Panc1 (cell line): ENCODE measurements at regions not wholly inside any gene's neighbourhood (a gene's known extent, or its start where the extent isn't known, plus 50 kb on each side); places are given as distances from the start of the nearest gene placed in this dataset.

Experiments
- ATAC-seq: fragments of 200-7000 bp; cut with Tn5 transposase; 2 replicates; pipeline ENCODE4 v1.9.1; 2020; ENCODE audit warnings: mild to moderate bottlenecking, moderate library complexity
- BruUV-seq: library from RNA; stranded (reverse); fragments of 400-500 nt; replicated peaks from 2 replicates; lab custom pipeline; 2021; lab: Mats Ljungman, UMichigan
- CTCF ChIA-PET: fragments of 300-600 bp; sonication (Branson Sonifier 250); formaldehyde crosslinking; loops from one replicate; lab custom pipeline; 2022; ENCODE audit warnings: antibody characterized with exemption; lab: Charles Lee
- POLR2A ChIA-PET: fragments of 300-600 bp; sonication (Branson Sonifier 250); formaldehyde crosslinking; loops from one replicate; lab custom pipeline; 2022; ENCODE audit warnings: antibody characterized with exemption; lab: Charles Lee
- DNase-seq: peaks from one replicate; pipeline ENCODE4 v3.0.0-alpha.2; 2010; ENCODE audit warnings: low read depth, low spot score
- H3K27ac ChIP-seq: 2 replicates; pipeline ENCODE4 v1.5.1; 2011; ENCODE audit warnings: mild to moderate bottlenecking, low read length, inconsistent platforms
- H3K27me3 ChIP-seq: fragments of 200-500 bp; sonication (Bioruptor generic); 2 replicates; pipeline ENCODE4 v1.6.0; 2014; ENCODE audit warnings: low read length, inconsistent platforms; ENCODE audit not compliant: control insufficient read depth, insufficient read depth
- H3K36me3 ChIP-seq: fragments of 200-500 bp; sonication (Bioruptor generic); 2 replicates; pipeline ENCODE4 v1.5.1; 2014; ENCODE audit warnings: inconsistent platforms, mild to moderate bottlenecking, low read length, moderate library complexity; ENCODE audit not compliant: control insufficient read depth, insufficient read depth
- H3K4me1 ChIP-seq: 2 replicates; pipeline ENCODE4 v1.5.1; 2011; ENCODE audit warnings: inconsistent platforms, mild to moderate bottlenecking, low read length, moderate library complexity; ENCODE audit not compliant: control insufficient read depth, insufficient read depth
- H3K4me3 ChIP-seq, 2 experiments: 2 replicates each; pipeline ENCODE4 v1.5.1; 2011 to 2012; ENCODE audit warnings: low read depth in 2 of 2, low read length in 2 of 2, mild to moderate bottlenecking in 2 of 2, inconsistent platforms in 1 of 2, moderate library complexity in 1 of 2
- H3K9me3 ChIP-seq: fragments of 200-500 bp; sonication (Bioruptor generic); 2 replicates; pipeline ENCODE4 v1.5.1; 2014; ENCODE audit warnings: low read depth, mild to moderate bottlenecking, inconsistent platforms, low read length, moderate library complexity; ENCODE audit not compliant: control insufficient read depth, insufficient read depth
- POLR2AphosphoS5 ChIP-seq: IDR thresholded peaks from 2 replicates; pipeline ENCODE4 v1.6.1; 2012; ENCODE audit warnings: mild to moderate bottlenecking, low read depth, low read length, moderate library complexity
- SIN3A ChIP-seq: IDR thresholded peaks from 2 replicates; pipeline ENCODE4 v1.6.1; 2012; ENCODE audit warnings: low read depth, mild to moderate bottlenecking, low read length, moderate library complexity, borderline replicate concordance; ENCODE audit not compliant: insufficient read depth
- TCF7L2 ChIP-seq: IDR thresholded peaks from 2 replicates; pipeline ENCODE4 v1.6.1; 2011; ENCODE audit warnings: mild to moderate bottlenecking, low read depth, low read length, inconsistent platforms
- in situ Hi-C: cut with HindIII; loops from 2 replicates; pipeline ENCODE4 v1.10.0; 2016; ENCODE audit warnings: low sequenced_read_pairs, low pct_unique_long_range_greater_than_20kb
- intact Hi-C: fragments of 100-400 bp; cut with micrococcal nuclease; formaldehyde crosslinking; loops from one replicate; pipeline ENCODE4 v1.10.0; 2022; ENCODE audit not compliant: unreplicated experiment
- TF ChIP-seq, protein P1 (sequence below), 2 experiments: IDR thresholded peaks; 2 replicates each; pipeline ENCODE4 v1.6.1; 2011 to 2012; ENCODE audit warnings: low read depth in 2 of 2, control low read depth in 1 of 2, low read length in 1 of 2, mild to moderate bottlenecking in 1 of 2, moderate library complexity in 1 of 2; ENCODE audit not compliant: insufficient read depth in 1 of 2
- TF ChIP-seq, protein P2 (sequence below): fragments of 450-650 bp; IDR thresholded peaks from 2 replicates; pipeline ENCODE4 v1.5.1; 2017; ENCODE audit warnings: mild to moderate bottlenecking

DNA sequence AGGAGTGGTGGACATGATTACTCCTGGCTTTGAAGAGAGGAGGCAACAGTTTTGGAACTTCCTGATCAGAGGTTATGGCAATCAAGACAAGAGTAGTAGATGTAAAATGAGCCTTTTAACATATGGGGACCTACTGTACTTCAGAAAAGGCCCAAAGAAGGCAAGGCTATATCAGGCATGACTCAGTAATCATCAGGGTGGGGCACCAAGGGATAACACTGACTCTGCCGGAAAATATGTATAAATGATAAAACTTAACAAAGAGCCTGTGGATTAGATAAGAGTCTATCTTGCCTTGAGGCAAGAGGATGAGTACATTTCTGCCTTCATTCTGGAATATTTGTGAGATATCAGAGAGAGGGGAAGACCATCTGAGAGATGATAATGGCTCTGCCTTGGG is 1389.9 kb upstream of the MAP3K7 start:
- in situ Hi-C loops, result no loop called here
- no peaks in the 10 kb centered on the region for H3K27me3 ChIP-seq
- DNase-seq, result no peak
- POLR2A ChIA-PET, result no interaction called here
- H3K27ac ChIP-seq, result no peak overlapping the region
- H3K4me1 ChIP-seq, result no peaks in the 10 kb centered on the region
- TF ChIP-seq SIN3A (no peak), POLR2AphosphoS5 (no peak), TCF7L2 (no peak)
- TF ChIP-seq, protein P1, sequence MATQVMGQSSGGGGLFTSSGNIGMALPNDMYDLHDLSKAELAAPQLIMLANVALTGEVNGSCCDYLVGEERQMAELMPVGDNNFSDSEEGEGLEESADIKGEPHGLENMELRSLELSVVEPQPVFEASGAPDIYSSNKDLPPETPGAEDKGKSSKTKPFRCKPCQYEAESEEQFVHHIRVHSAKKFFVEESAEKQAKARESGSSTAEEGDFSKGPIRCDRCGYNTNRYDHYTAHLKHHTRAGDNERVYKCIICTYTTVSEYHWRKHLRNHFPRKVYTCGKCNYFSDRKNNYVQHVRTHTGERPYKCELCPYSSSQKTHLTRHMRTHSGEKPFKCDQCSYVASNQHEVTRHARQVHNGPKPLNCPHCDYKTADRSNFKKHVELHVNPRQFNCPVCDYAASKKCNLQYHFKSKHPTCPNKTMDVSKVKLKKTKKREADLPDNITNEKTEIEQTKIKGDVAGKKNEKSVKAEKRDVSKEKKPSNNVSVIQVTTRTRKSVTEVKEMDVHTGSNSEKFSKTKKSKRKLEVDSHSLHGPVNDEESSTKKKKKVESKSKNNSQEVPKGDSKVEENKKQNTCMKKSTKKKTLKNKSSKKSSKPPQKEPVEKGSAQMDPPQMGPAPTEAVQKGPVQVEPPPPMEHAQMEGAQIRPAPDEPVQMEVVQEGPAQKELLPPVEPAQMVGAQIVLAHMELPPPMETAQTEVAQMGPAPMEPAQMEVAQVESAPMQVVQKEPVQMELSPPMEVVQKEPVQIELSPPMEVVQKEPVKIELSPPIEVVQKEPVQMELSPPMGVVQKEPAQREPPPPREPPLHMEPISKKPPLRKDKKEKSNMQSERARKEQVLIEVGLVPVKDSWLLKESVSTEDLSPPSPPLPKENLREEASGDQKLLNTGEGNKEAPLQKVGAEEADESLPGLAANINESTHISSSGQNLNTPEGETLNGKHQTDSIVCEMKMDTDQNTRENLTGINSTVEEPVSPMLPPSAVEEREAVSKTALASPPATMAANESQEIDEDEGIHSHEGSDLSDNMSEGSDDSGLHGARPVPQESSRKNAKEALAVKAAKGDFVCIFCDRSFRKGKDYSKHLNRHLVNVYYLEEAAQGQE (IDR thresholded peaks at IDR 0.05; ENCODE audit: insufficient read depth in 1 of 2, low read depth in 2 of 2, low read length in 1 of 2), result no peak
- TF ChIP-seq, protein P2, sequence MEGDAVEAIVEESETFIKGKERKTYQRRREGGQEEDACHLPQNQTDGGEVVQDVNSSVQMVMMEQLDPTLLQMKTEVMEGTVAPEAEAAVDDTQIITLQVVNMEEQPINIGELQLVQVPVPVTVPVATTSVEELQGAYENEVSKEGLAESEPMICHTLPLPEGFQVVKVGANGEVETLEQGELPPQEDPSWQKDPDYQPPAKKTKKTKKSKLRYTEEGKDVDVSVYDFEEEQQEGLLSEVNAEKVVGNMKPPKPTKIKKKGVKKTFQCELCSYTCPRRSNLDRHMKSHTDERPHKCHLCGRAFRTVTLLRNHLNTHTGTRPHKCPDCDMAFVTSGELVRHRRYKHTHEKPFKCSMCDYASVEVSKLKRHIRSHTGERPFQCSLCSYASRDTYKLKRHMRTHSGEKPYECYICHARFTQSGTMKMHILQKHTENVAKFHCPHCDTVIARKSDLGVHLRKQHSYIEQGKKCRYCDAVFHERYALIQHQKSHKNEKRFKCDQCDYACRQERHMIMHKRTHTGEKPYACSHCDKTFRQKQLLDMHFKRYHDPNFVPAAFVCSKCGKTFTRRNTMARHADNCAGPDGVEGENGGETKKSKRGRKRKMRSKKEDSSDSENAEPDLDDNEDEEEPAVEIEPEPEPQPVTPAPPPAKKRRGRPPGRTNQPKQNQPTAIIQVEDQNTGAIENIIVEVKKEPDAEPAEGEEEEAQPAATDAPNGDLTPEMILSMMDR, result no peak
- no peaks in the 10 kb centered on the region for H3K9me3 ChIP-seq
- intact Hi-C loops, result no loop called here
- no peaks in the 10 kb centered on the region for H3K36me3 ChIP-seq
- no TSS peak for BruUV-seq
- H3K4me3 ChIP-seq, result no peak overlapping the region
- ATAC-seq, result no peak
- CTCF ChIA-PET, result no interaction called here

DNA sequence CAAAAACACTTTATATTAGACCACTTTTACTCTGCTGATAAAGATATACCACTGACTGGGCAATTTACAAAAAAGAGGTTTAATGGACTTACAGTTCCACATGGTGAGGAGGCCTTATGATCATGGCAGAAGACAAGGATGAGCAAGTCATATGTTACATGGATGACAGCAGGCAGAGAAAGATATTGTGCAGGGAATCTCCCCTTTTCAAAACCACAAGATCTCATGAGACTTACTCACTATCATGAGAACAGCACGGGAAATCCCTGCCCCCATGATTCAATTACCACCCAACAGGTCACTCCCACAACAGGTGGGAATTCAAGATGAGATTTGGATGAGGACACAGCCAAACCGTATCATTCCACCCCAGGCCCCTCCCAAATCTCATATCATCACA is 1383.8 kb upstream of the MAP3K7 start:
- intact Hi-C loops (no loop called here), in situ Hi-C loops (no loop called here)
- no peaks in the 10 kb centered on the region for H3K27me3 ChIP-seq
- BruUV-seq, result no TSS peak
- H3K4me1 ChIP-seq, result no peaks in the 10 kb centered on the region
- DNase-seq (no peak), ATAC-seq (no peak)
- TF ChIP-seq, protein P2, result no peak
- TF ChIP-seq POLR2AphosphoS5 (no peak), SIN3A (no peak), TCF7L2 (no peak)
- TF ChIP-seq, protein P1 (IDR thresholded peaks at IDR 0.05; ENCODE audit: insufficient read depth in 1 of 2, low read depth in 2 of 2, low read length in 1 of 2), result no peak
- H3K4me3 ChIP-seq, result no peak overlapping the region
- CTCF ChIA-PET, result no interaction called here
- POLR2A ChIA-PET, result no interaction called here
- no peaks in the 10 kb centered on the region for H3K9me3 ChIP-seq
- no peaks in the 10 kb centered on the region for H3K36me3 ChIP-seq
- no peak overlapping the region for H3K27ac ChIP-seq
